IMR-90 (cell line): ENCODE measurements at regions not wholly inside any gene's neighbourhood (a gene's known extent, or its start where the extent isn't known, plus 50 kb on each side); places are given as distances from the start of the nearest gene placed in this dataset.

Experiments
- ATAC-seq: fragments of 200-7000 bp; cut with Tn5 transposase; 2 replicates; pipeline ENCODE4 v1.9.1; 2020; ENCODE audit warnings: low read depth, mild to moderate bottlenecking, moderate library complexity
- BruUV-seq: library from RNA; stranded (reverse); fragments of 400-500 nt; replicated peaks from 2 replicates; lab custom pipeline; 2021; lab: Mats Ljungman, UMichigan
- CTCF ChIA-PET: fragments of 300-600 bp; formaldehyde crosslinking; extraction: SDS; loops from one replicate; lab custom pipeline; 2021; ENCODE audit warnings: antibody characterized with exemption; lab: Yijun Ruan, JAX
- POLR2A ChIA-PET: fragments of 300-600 bp; sonication (Branson Sonifier 250); formaldehyde crosslinking; loops from one replicate; lab custom pipeline; 2022; ENCODE audit warnings: antibody characterized with exemption; ENCODE audit not compliant: unreplicated experiment; lab: Charles Lee
- DNase-seq: peaks from one replicate; pipeline ENCODE4 v3.0.0; 2013
- H2AFZ ChIP-seq: replicated peaks from 2 replicates; pipeline ENCODE3; 2013; ENCODE audit warnings: low read length, mild to moderate bottlenecking; ENCODE audit not compliant: poor library complexity
- H2AK5ac ChIP-seq: 2 replicates; pipeline ENCODE4 v1.6.1; 2013; ENCODE audit warnings: low read depth, low read length, inconsistent platforms
- H2AK9ac ChIP-seq: replicated peaks from 2 replicates; pipeline ENCODE3; 2013; ENCODE audit warnings: mild to moderate bottlenecking, low read depth, low read length, moderate library complexity; ENCODE audit not compliant: poor library complexity
- H2BK120ac ChIP-seq: 2 replicates; pipeline ENCODE4 v1.6.1; 2013; ENCODE audit warnings: low read depth, low read length, inconsistent platforms
- H2BK15ac ChIP-seq: 3 replicates; pipeline ENCODE4 v1.6.1; 2013; ENCODE audit warnings: low read depth, low read length, inconsistent platforms
- H2BK20ac ChIP-seq: 2 replicates; pipeline ENCODE4 v1.6.1; 2013; ENCODE audit warnings: low read depth, mild to moderate bottlenecking, inconsistent platforms, low read length, moderate library complexity
- H2BK5ac ChIP-seq: 2 replicates; pipeline ENCODE4 v1.6.1; 2013; ENCODE audit warnings: mild to moderate bottlenecking, low read depth, low read length, inconsistent platforms; ENCODE audit not compliant: poor library complexity, severe bottlenecking
- H3K14ac ChIP-seq: replicated peaks from 2 replicates; pipeline ENCODE4 v1.6.1; 2013; ENCODE audit warnings: low read depth, low read length, inconsistent platforms
- H3K18ac ChIP-seq: 2 replicates; pipeline ENCODE4 v1.6.1; 2013; ENCODE audit warnings: low read depth, low read length, control low read depth
- H3K23ac ChIP-seq: 2 replicates; pipeline ENCODE4 v1.6.1; 2013; ENCODE audit warnings: low read depth, low read length, inconsistent platforms
- H3K27ac ChIP-seq: 2 replicates; pipeline ENCODE4 v1.5.1; 2013; ENCODE audit warnings: mild to moderate bottlenecking, control low read depth, low read length; ENCODE audit not compliant: insufficient read depth
- H3K27me3 ChIP-seq: 2 replicates; pipeline ENCODE4 v1.6.1; 2013; ENCODE audit warnings: low read length; ENCODE audit not compliant: control insufficient read depth, insufficient read depth
- H3K36me3 ChIP-seq: 2 replicates; pipeline ENCODE4 v1.6.1; 2013; ENCODE audit warnings: low read length, mixed read lengths; ENCODE audit not compliant: control insufficient read depth, insufficient read depth
- H3K4ac ChIP-seq: 2 replicates; pipeline ENCODE4 v1.6.1; 2013; ENCODE audit warnings: low read depth, low read length, inconsistent platforms
- H3K4me1 ChIP-seq: 2 replicates; pipeline ENCODE4 v1.6.1; 2013; ENCODE audit warnings: low read length, mixed read lengths; ENCODE audit not compliant: control insufficient read depth, insufficient read depth
- H3K4me2 ChIP-seq: 2 replicates; pipeline ENCODE4 v1.6.1; 2013; ENCODE audit warnings: low read depth, mild to moderate bottlenecking, control low read depth, low read length, moderate library complexity
- H3K4me3 ChIP-seq: 2 replicates; pipeline ENCODE4 v1.5.1; 2013; ENCODE audit warnings: low read depth, mild to moderate bottlenecking, control low read depth, low read length, moderate library complexity; ENCODE audit not compliant: insufficient read depth
- H3K56ac ChIP-seq: 2 replicates; pipeline ENCODE4 v1.6.1; 2013; ENCODE audit warnings: low read length, inconsistent platforms; ENCODE audit not compliant: insufficient read depth; ENCODE audit errors: extremely low read depth
- H3K79me1 ChIP-seq, 2 experiments: 2 replicates each; pipeline ENCODE4 v1.6.1; 2013; ENCODE audit warnings: low read length in 2 of 2, inconsistent platforms in 1 of 2, low read depth in 1 of 2
- H3K9ac ChIP-seq: 2 replicates; pipeline ENCODE4 v1.6.1; 2013; ENCODE audit warnings: low read depth, low read length, control low read depth
- H3K9me1 ChIP-seq: 2 replicates; pipeline ENCODE4 v1.6.1; 2013; ENCODE audit warnings: low read length, inconsistent platforms; ENCODE audit not compliant: insufficient read depth
- H3K9me3 ChIP-seq: 2 replicates; pipeline ENCODE4 v1.6.1; 2013; ENCODE audit warnings: low read length; ENCODE audit not compliant: control insufficient read depth, insufficient read depth
- H4K20me1 ChIP-seq: 2 replicates; pipeline ENCODE4 v1.6.1; 2013; ENCODE audit warnings: low read length, inconsistent platforms; ENCODE audit not compliant: insufficient read depth
- H4K5ac ChIP-seq: 2 replicates; pipeline ENCODE4 v1.6.1; 2013; ENCODE audit warnings: mild to moderate bottlenecking, low read depth, low read length, control low read depth
- H4K8ac ChIP-seq, 2 experiments: 2 replicates each; pipeline ENCODE4 v1.6.1; 2013; ENCODE audit warnings: low read depth in 2 of 2, low read length in 2 of 2, control low read depth in 1 of 2, inconsistent platforms in 1 of 2
- H4K91ac ChIP-seq: 2 replicates; pipeline ENCODE4 v1.6.1; 2013; ENCODE audit warnings: low read depth, low read length, inconsistent platforms; ENCODE audit not compliant: insufficient read depth
- BHLHE40 ChIP-seq: fragments of 150-350 bp; IDR thresholded peaks from 2 replicates; pipeline ENCODE4 v1.6.1; 2016; ENCODE audit warnings: mild to moderate bottlenecking, low read depth, low read length
- CEBPB ChIP-seq: IDR thresholded peaks from 2 replicates; pipeline ENCODE4 v1.6.1; 2012; ENCODE audit warnings: low read depth, low read length, improper control_type of control experiment
- CHD1 ChIP-seq: IDR thresholded peaks from 2 replicates; pipeline ENCODE4 v1.6.1; 2012; ENCODE audit warnings: low read depth, low read length, improper control_type of control experiment
- ELK1 ChIP-seq: fragments of 150-350 bp; IDR thresholded peaks from 2 replicates; pipeline ENCODE4 v1.6.1; 2016; ENCODE audit warnings: low read depth, mild to moderate bottlenecking, low read length, moderate library complexity, borderline replicate concordance
- FOS ChIP-seq: fragments of 150-350 bp; IDR thresholded peaks from 2 replicates; pipeline ENCODE4 v1.6.1; 2016; ENCODE audit warnings: low read depth, low read length
- MAFK ChIP-seq: IDR thresholded peaks from 2 replicates; pipeline ENCODE4 v1.6.1; 2012; ENCODE audit warnings: low read depth, low read length, improper control_type of control experiment
- MAZ ChIP-seq: IDR thresholded peaks from 2 replicates; pipeline ENCODE4 v1.6.1; 2012; ENCODE audit warnings: low read depth, mild to moderate bottlenecking, low read length, improper control_type of control experiment, moderate library complexity, borderline replicate concordance
- MXI1 ChIP-seq: IDR thresholded peaks from 2 replicates; pipeline ENCODE4 v1.6.1; 2012; ENCODE audit warnings: low read depth, mild to moderate bottlenecking, low read length, moderate library complexity, borderline replicate concordance
- NFE2L2 ChIP-seq: fragments of 150-350 bp; IDR thresholded peaks from 2 replicates; pipeline ENCODE4 v1.6.1; 2016; ENCODE audit warnings: low read depth, mild to moderate bottlenecking, low read length
- POLR2A ChIP-seq: IDR thresholded peaks from 2 replicates; pipeline ENCODE4 v1.6.1; 2012; ENCODE audit warnings: mild to moderate bottlenecking, low read depth, low read length
- RAD21 ChIP-seq: IDR thresholded peaks from 2 replicates; pipeline ENCODE4 v1.6.1; 2012; ENCODE audit warnings: low read length, improper control_type of control experiment
- RCOR1 ChIP-seq: IDR thresholded peaks from 2 replicates; pipeline ENCODE4 v1.6.1; 2012; ENCODE audit warnings: mild to moderate bottlenecking, low read length, improper control_type of control experiment; ENCODE audit not compliant: insufficient replicate concordance
- RFX5 ChIP-seq: IDR thresholded peaks from 2 replicates; pipeline ENCODE4 v1.8.0; 2012; ENCODE audit warnings: low read depth, mild to moderate bottlenecking, low read length, moderate library complexity
- SMC3 ChIP-seq: fragments of 150-350 bp; IDR thresholded peaks from 2 replicates; pipeline ENCODE4 v1.6.1; 2016; ENCODE audit warnings: low read depth, mild to moderate bottlenecking, antibody characterized with exemption, low read length, moderate library complexity
- USF2 ChIP-seq: fragments of 150-350 bp; IDR thresholded peaks from 2 replicates; pipeline ENCODE4 v1.6.1; 2017; ENCODE audit warnings: mild to moderate bottlenecking, antibody characterized with exemption, low read length, low read depth
- WGBS, 2 experiments: methylation state at CpG; one replicate each; pipeline versions ENCODE4 v1.1.5 to v1.1.7; 2013; ENCODE audit warnings: missing lambda C conversion rate in 2 of 2; ENCODE audit not compliant: insufficient read length in 1 of 2; ENCODE audit errors: extremely low coverage in 2 of 2; 5-methylcytosine and 5-hydroxymethylcytosine counted together
- dilution Hi-C: fragments of 300-500 bp; cut with HindIII; formaldehyde crosslinking; loops from one replicate; pipeline ENCODE4 v1.14.3; 2018; ENCODE audit warnings: low sequenced_read_pairs; ENCODE audit not compliant: unreplicated experiment
- in situ Hi-C: fragments of 300-500 bp; cut with MboI; formaldehyde crosslinking; loops from 3 replicates; pipeline ENCODE4 v1.14.3; 2019; ENCODE audit warnings: low sequenced_read_pairs, inconsistent platforms, mixed read lengths
- intact Hi-C: fragments of 100-400 bp; cut with micrococcal nuclease; formaldehyde crosslinking; loops from 2 replicates; pipeline ENCODE4 v1.10.0; 2022

GRCh38 chr9:24460781-24461180 is 84.9 kb downstream of the IZUMO3 start:
- no peak overlapping the region for H3K4me2 ChIP-seq
- no peak overlapping the region for H3K23ac ChIP-seq
- no peak overlapping the region for H2AK5ac ChIP-seq
- no peak overlapping the region for H2BK15ac ChIP-seq
- H2BK120ac ChIP-seq = no peak overlapping the region
- ChIA-PET CTCF (no interaction called here), POLR2A (no interaction called here)
- H3K18ac ChIP-seq = no peak overlapping the region
- H3K79me1 ChIP-seq = no peaks in the 10 kb centered on the region
- H4K20me1 ChIP-seq = no peaks in the 10 kb centered on the region
- no peak overlapping the region for H3K9ac ChIP-seq
- no TSS peak for BruUV-seq
- intact Hi-C loops (no loop called here), dilution Hi-C loops (no loop called here), in situ Hi-C loops (no loop called here)
- H2AK9ac ChIP-seq = no peak overlapping the region
- H3K4me3 ChIP-seq = no peak overlapping the region
- H3K27me3 ChIP-seq = no peaks in the 10 kb centered on the region
- no peaks in the 10 kb centered on the region for H3K9me1 ChIP-seq
- WGBS, 2 experiments = no CpG with 5 or more reads among the region's 5 CpGs
- H3K4ac ChIP-seq = no peak overlapping the region
- no peak overlapping the region for H2BK5ac ChIP-seq
- H2AFZ ChIP-seq = no peak overlapping the region
- H3K14ac ChIP-seq = no peak overlapping the region
- H3K9me3 ChIP-seq = peaks cover 2% of the 10 kb centered on the region; the same call in 1 of the 2 replicates
- no peak for TF ChIP-seq MXI1
- TF ChIP-seq ELK1 = no peak
- no peak for TF ChIP-seq POLR2A
- no peak for TF ChIP-seq MAFK
- no peak for TF ChIP-seq RAD21
- TF ChIP-seq MAZ = no peak
- TF ChIP-seq CHD1 = no peak
- TF ChIP-seq BHLHE40 = no peak
- TF ChIP-seq USF2 = no peak
- no peak for TF ChIP-seq RFX5
- no peak for TF ChIP-seq FOS
- TF ChIP-seq RCOR1 = no peak
- no peak for TF ChIP-seq SMC3
- TF ChIP-seq NFE2L2 = no peak
- no peak for TF ChIP-seq CEBPB
- no peak overlapping the region for H3K27ac ChIP-seq
- DNase-seq (no peak), ATAC-seq (no peak)
- no peaks in the 10 kb centered on the region for H3K36me3 ChIP-seq
- H2BK20ac ChIP-seq = no peak overlapping the region
- H3K4me1 ChIP-seq = no peaks in the 10 kb centered on the region
- no peak overlapping the region for H4K5ac ChIP-seq
- no peak overlapping the region for H4K91ac ChIP-seq
- no peak overlapping the region for H3K56ac ChIP-seq
- no peak overlapping the region for H4K8ac ChIP-seq
